PFSK-1 (cell line): ENCODE measurements at regions not wholly inside any gene's neighbourhood (a gene's known extent, or its start where the extent isn't known, plus 50 kb on each side); places are given as distances from the start of the nearest gene placed in this dataset.

Experiments
- POLR2AphosphoS5 ChIP-seq: IDR thresholded peaks from 2 replicates; pipeline ENCODE4 v1.6.1; 2012; ENCODE audit warnings: low read depth, mild to moderate bottlenecking, control low read depth, low read length, moderate library complexity
- REST ChIP-seq, 2 experiments: IDR thresholded peaks; 2 replicates each; pipeline versions ENCODE4 v1.6.1 to v1.8.0; 2011 to 2012; ENCODE audit warnings: low read depth in 2 of 2, low read length in 2 of 2, control low read depth in 1 of 2, inconsistent platforms in 1 of 2, mild to moderate bottlenecking in 1 of 2, moderate library complexity in 1 of 2; ENCODE audit not compliant: insufficient read depth in 1 of 2
- SIN3A ChIP-seq: IDR thresholded peaks from 2 replicates; pipeline ENCODE4 v1.6.1; 2012; ENCODE audit warnings: mild to moderate bottlenecking, low read length, moderate library complexity, borderline replicate concordance; ENCODE audit not compliant: insufficient read depth
- TAF1 ChIP-seq: IDR thresholded peaks from 2 replicates; pipeline ENCODE4 v1.6.1; 2012; ENCODE audit warnings: low read length, control low read depth, borderline replicate concordance; ENCODE audit not compliant: insufficient read depth

- TF ChIP-seq POLR2AphosphoS5, result no peak
- TF ChIP-seq REST (IDR thresholded peaks at IDR 0.05; ENCODE audit: insufficient read depth in 1 of 2, low read depth in 2 of 2, low read length in 2 of 2), result no peak
- no peak for TF ChIP-seq SIN3A
- no peak for TF ChIP-seq TAF1
These were observed 242.3 kb upstream of the COPS8 start for GRCh38 chr2:236843161-236843968.
